H9 (cell line): ENCODE measurements at regions not wholly inside any gene's neighbourhood (a gene's known extent, or its start where the extent isn't known, plus 50 kb on each side); places are given as distances from the start of the nearest gene placed in this dataset.

ENCODE experiments used
- DNase-seq: peaks from one replicate; pipeline ENCODE4 v3.0.0-alpha.2; 2017
- H2AFZ ChIP-seq: one replicate; pipeline ENCODE4 v1.6.1; 2013; ENCODE audit warnings: mild to moderate bottlenecking, low read length, control low read depth, moderate library complexity
- H2AK5ac ChIP-seq: 2 replicates; pipeline ENCODE4 v1.6.1; 2013; ENCODE audit warnings: low read length, control low read depth, mixed read lengths; ENCODE audit not compliant: insufficient read length
- H2BK120ac ChIP-seq: one replicate; pipeline ENCODE4 v1.6.1; 2013; ENCODE audit warnings: low read depth, mild to moderate bottlenecking, low read length, control low read depth, inconsistent platforms; ENCODE audit not compliant: poor library complexity, severe bottlenecking
- H2BK12ac ChIP-seq: 2 replicates; pipeline ENCODE4 v1.6.1; 2013; ENCODE audit warnings: low read length, control low read depth, mixed read lengths, low read depth; ENCODE audit not compliant: insufficient read length
- H2BK15ac ChIP-seq: 2 replicates; pipeline ENCODE4 v1.6.1; 2013; ENCODE audit warnings: low read depth, low read length, control low read depth
- H2BK20ac ChIP-seq: one replicate; pipeline ENCODE4 v1.6.1; 2013; ENCODE audit warnings: low read depth, mild to moderate bottlenecking, low read length, control low read depth, inconsistent platforms; ENCODE audit not compliant: poor library complexity, severe bottlenecking
- H2BK5ac ChIP-seq: 2 replicates; pipeline ENCODE4 v1.6.1; 2013; ENCODE audit warnings: low read length, control low read depth, mixed read lengths; ENCODE audit not compliant: insufficient read length
- H3K14ac ChIP-seq: 2 replicates; pipeline ENCODE4 v1.6.1; 2013; ENCODE audit warnings: low read length, control low read depth; ENCODE audit not compliant: insufficient read depth
- H3K18ac ChIP-seq: 2 replicates; pipeline ENCODE4 v1.6.1; 2013; ENCODE audit warnings: low read depth, mild to moderate bottlenecking, mixed read lengths, low read length, control low read depth; ENCODE audit not compliant: insufficient read length
- H3K23ac ChIP-seq: 2 replicates; pipeline ENCODE4 v1.6.1; 2013; ENCODE audit warnings: low read length, control low read depth, mixed read lengths, low read depth; ENCODE audit not compliant: insufficient read length
- H3K23me2 ChIP-seq: 2 replicates; pipeline ENCODE4 v1.6.1; 2013; ENCODE audit warnings: low read depth, mild to moderate bottlenecking, mixed read lengths, low read length, control low read depth; ENCODE audit not compliant: insufficient read length, poor library complexity, severe bottlenecking
- H3K27ac ChIP-seq: 2 replicates; pipeline ENCODE4 v1.5.1; 2013; ENCODE audit warnings: low read length, control low read depth, mixed read lengths, low read depth; ENCODE audit not compliant: insufficient read length
- H3K27me3 ChIP-seq: 2 replicates; pipeline ENCODE4 v1.6.1; 2013; ENCODE audit warnings: low read length, control low read depth, inconsistent platforms; ENCODE audit not compliant: insufficient read depth
- H3K4ac ChIP-seq: 2 replicates; pipeline ENCODE4 v1.6.1; 2013; ENCODE audit warnings: low read depth, mild to moderate bottlenecking, control low read depth, inconsistent platforms, low read length, moderate library complexity
- H3K4me1 ChIP-seq: 2 replicates; pipeline ENCODE4 v1.6.1; 2013; ENCODE audit warnings: low read length, control low read depth, inconsistent platforms; ENCODE audit not compliant: insufficient read depth
- H3K4me2 ChIP-seq: 2 replicates; pipeline ENCODE4 v1.6.1; 2013; ENCODE audit warnings: low read length, control low read depth, mixed read lengths; ENCODE audit not compliant: insufficient read length, insufficient read depth
- H3K56ac ChIP-seq: 2 replicates; pipeline ENCODE4 v1.6.1; 2013; ENCODE audit warnings: low read depth, mild to moderate bottlenecking, mixed read lengths, low read length, control low read depth; ENCODE audit not compliant: insufficient read length
- H3K79me1 ChIP-seq: 2 replicates; pipeline ENCODE4 v1.6.1; 2013; ENCODE audit warnings: low read depth, mild to moderate bottlenecking, moderate library complexity, low read length, control low read depth, inconsistent platforms; ENCODE audit not compliant: insufficient read depth, poor library complexity, severe bottlenecking
- H3K79me2 ChIP-seq: 2 replicates; pipeline ENCODE4 v1.6.1; 2013; ENCODE audit warnings: low read length, control low read depth, inconsistent platforms; ENCODE audit not compliant: insufficient read depth
- H3K9ac ChIP-seq: 2 replicates; pipeline ENCODE4 v1.6.1; 2013; ENCODE audit warnings: low read length, control low read depth, mixed read lengths; ENCODE audit not compliant: insufficient read length; ENCODE audit errors: extremely low read depth
- H3K9me3 ChIP-seq: one replicate; pipeline ENCODE4 v1.6.1; 2013; ENCODE audit warnings: low read depth, low read length, inconsistent platforms; ENCODE audit not compliant: control insufficient read depth
- H3T11ph ChIP-seq: one replicate; pipeline ENCODE4 v1.6.1; 2013; ENCODE audit warnings: mild to moderate bottlenecking, low read length, control low read depth, inconsistent platforms
- H4K20me1 ChIP-seq: one replicate; pipeline ENCODE4 v1.6.1; 2013; ENCODE audit not compliant: control insufficient read depth, insufficient read length, insufficient read depth
- H4K5ac ChIP-seq: 2 replicates; pipeline ENCODE4 v1.6.1; 2013; ENCODE audit warnings: low read depth, mild to moderate bottlenecking, mixed read lengths, low read length, control low read depth; ENCODE audit not compliant: insufficient read length
- H4K8ac ChIP-seq: replicated peaks from 2 replicates; pipeline ENCODE4 v1.6.1; 2013; ENCODE audit warnings: low read length, control low read depth, mixed read lengths, low read depth; ENCODE audit not compliant: insufficient read length
- H4K91ac ChIP-seq: 2 replicates; pipeline ENCODE4 v1.6.1; 2013; ENCODE audit warnings: low read depth, mild to moderate bottlenecking, moderate library complexity, mixed read lengths, low read length, control low read depth; ENCODE audit not compliant: insufficient read length
- H3K27ac Mint-ChIP-seq, 3 experiments: 2 replicates in 2 of 3; 3 replicates in 1 of 3; pipeline ENCODE4 v1.8.0; 2020 to 2021; ENCODE audit warnings: mixed read lengths in 3 of 3, mild to moderate bottlenecking in 1 of 3, moderate library complexity in 1 of 3
- H3K27me3 Mint-ChIP-seq: 2 replicates; pipeline ENCODE4 v1.8.0; 2021; ENCODE audit warnings: low read depth, mild to moderate bottlenecking, moderate library complexity, mixed read lengths
- H3K36me3 Mint-ChIP-seq, 3 experiments: 2 replicates in 2 of 3; 3 replicates in 1 of 3; pipeline ENCODE4 v1.8.0; 2020 to 2021; ENCODE audit warnings: low read depth in 3 of 3, mixed read lengths in 3 of 3; ENCODE audit not compliant: insufficient read depth in 1 of 3
- H3K4me1 Mint-ChIP-seq, 2 experiments: 2 replicates each; pipeline ENCODE4 v1.8.0; 2020; ENCODE audit warnings: mixed read lengths in 2 of 2
- H3K4me3 Mint-ChIP-seq, 2 experiments: 2 replicates in 1 of 2; 3 replicates in 1 of 2; pipeline ENCODE4 v1.8.0; 2020 to 2021; ENCODE audit warnings: mild to moderate bottlenecking in 2 of 2, mixed read lengths in 2 of 2, moderate library complexity in 1 of 2
- H3K9me3 Mint-ChIP-seq, 2 experiments: 2 replicates in 1 of 2; 3 replicates in 1 of 2; pipeline ENCODE4 v1.8.0; 2020; ENCODE audit warnings: mild to moderate bottlenecking in 2 of 2, mixed read lengths in 2 of 2, moderate library complexity in 1 of 2
- CTCF ChIP-seq: fragments of 200-600 bp; sonication (generic); conservative IDR thresholded peaks from 3 replicates; pipeline ENCODE4 v1.8.0; 2021; ENCODE audit warnings: antibody characterized with exemption, mild to moderate bottlenecking
- WGBS: extraction: QIAGEN DNeasy Blood & Tissue Kit; methylation state at CpG from one replicate; pipeline ENCODE4 v1.1.7; 2013; ENCODE audit warnings: missing lambda C conversion rate, low lambda C conversion rate, mixed read lengths; ENCODE audit not compliant: insufficient read length; ENCODE audit errors: extremely low coverage; 5-methylcytosine and 5-hydroxymethylcytosine counted together

GRCh38 chr15:88980498-88980897 is 67.3 kb upstream of the MFGE8 start:
- no peaks in the 10 kb centered on the region for H3K23me2 ChIP-seq
- H3K9me3 ChIP-seq: no peaks in the 10 kb centered on the region
- H2BK15ac ChIP-seq: no peak overlapping the region
- no peaks in the 10 kb centered on the region for H3K79me2 ChIP-seq
- no peaks in the 10 kb centered on the region for H3K79me1 ChIP-seq
- no peak overlapping the region for H3T11ph ChIP-seq
- TF ChIP-seq CTCF: no peak
- no CpG with 5 or more reads among the region's 4 CpGs for WGBS
- H4K5ac ChIP-seq: no peak overlapping the region
- peaks cover 4% of the 10 kb centered on the region; the same call in 1 of the 2 replicates for H3K4me1 ChIP-seq
- Mint-ChIP-seq H3K9me3 (no peaks in the 10 kb centered on the region; a peak in 2 of 5 replicates), H3K27me3 (no peaks in the 10 kb centered on the region), H3K36me3 (peaks cover 0 to 3% (median 0%) of the 10 kb centered on the region in 3 experiments; a peak in 2 of 7 replicates), H3K4me1 (peaks cover 33 to 35% of the 10 kb centered on the region in 2 experiments), H3K27ac (no peak overlapping the region), H3K4me3 (no peak overlapping the region)
- H3K9ac ChIP-seq: no peak overlapping the region
- H3K14ac ChIP-seq: no peak overlapping the region
- H4K91ac ChIP-seq: no peak overlapping the region
- no peak overlapping the region for H2AK5ac ChIP-seq
- no peaks in the 10 kb centered on the region for H3K27me3 ChIP-seq
- no peak overlapping the region for H2BK120ac ChIP-seq
- no peak overlapping the region for H4K8ac ChIP-seq
- H3K27ac ChIP-seq: no peak overlapping the region
- no peak overlapping the region for H2BK20ac ChIP-seq
- H3K18ac ChIP-seq: no peak overlapping the region
- H2BK5ac ChIP-seq: no peak overlapping the region
- DNase-seq: no peak
- no peak overlapping the region for H3K4ac ChIP-seq
- H2AFZ ChIP-seq: no peak overlapping the region
- no peak overlapping the region for H3K23ac ChIP-seq
- H3K56ac ChIP-seq: no peak overlapping the region
- H4K20me1 ChIP-seq: no peaks in the 10 kb centered on the region
- H2BK12ac ChIP-seq: no peak overlapping the region
- H3K4me2 ChIP-seq: no peak overlapping the region
